CD4-positive, CD25-positive, alpha-beta regulatory T cell (primary cell): ENCODE measurements at regions not wholly inside any gene's neighbourhood (a gene's known extent, or its start where the extent isn't known, plus 50 kb on each side); places are given as distances from the start of the nearest gene placed in this dataset.

Experiments
- ATAC-seq, 2 donors: fragments of 150-1000 bp; cut with Tn5 transposase; one replicate each; pipeline ENCODE4 v1.10.0; 2021; ENCODE audit warnings: low read depth in 2 of 2, moderate number of reproducible peaks in 2 of 2, moderate library complexity in 1 of 2
- DNase-seq, 3 donors: peaks; one replicate each; pipeline versions ENCODE4 v3.0.0 to v3.0.0-alpha.2; 2012 to 2022; ENCODE audit warnings: mixed read lengths in 1 of 3
- H3K27ac ChIP-seq: one replicate; pipeline ENCODE4 v1.7.0; 2013; ENCODE audit warnings: mild to moderate bottlenecking, low read length; ENCODE audit not compliant: insufficient read depth, poor library complexity, severe bottlenecking
- H3K27me3 ChIP-seq: one replicate; pipeline ENCODE4 v1.7.0; 2013; ENCODE audit warnings: low read length; ENCODE audit not compliant: control insufficient read depth, insufficient read depth
- H3K36me3 ChIP-seq: one replicate; pipeline ENCODE4 v1.7.0; 2013; ENCODE audit warnings: mild to moderate bottlenecking, low read length, moderate library complexity; ENCODE audit not compliant: control insufficient read depth, insufficient read depth
- H3K4me1 ChIP-seq: 2 replicates; pipeline ENCODE4 v1.7.0; 2013; ENCODE audit warnings: mild to moderate bottlenecking, low read length; ENCODE audit not compliant: insufficient read depth, control insufficient read depth, poor library complexity, severe bottlenecking
- H3K4me3 ChIP-seq: one replicate; pipeline ENCODE4 v1.7.0; 2013; ENCODE audit warnings: low read depth, mild to moderate bottlenecking, low read length, moderate library complexity
- H3K9me3 ChIP-seq, 2 experiments: 1 replicate in 1 of 2; 2 replicates in 1 of 2; pipeline ENCODE4 v1.7.0; 2013; ENCODE audit warnings: low read length in 2 of 2, mild to moderate bottlenecking in 1 of 2, moderate library complexity in 1 of 2; ENCODE audit not compliant: control insufficient read depth in 2 of 2
- H3K27ac Mint-ChIP-seq, 3 donors: one replicate each; pipeline ENCODE4 v1.8.0; 2020 to 2022; ENCODE audit warnings: mild to moderate bottlenecking in 3 of 3, mixed read lengths in 3 of 3, moderate library complexity in 2 of 3
- H3K27me3 Mint-ChIP-seq: one replicate; pipeline ENCODE4 v1.8.0; 2022; ENCODE audit warnings: mild to moderate bottlenecking, mixed read lengths
- H3K36me3 Mint-ChIP-seq: one replicate; pipeline ENCODE4 v1.8.0; 2020; ENCODE audit warnings: mixed read lengths
- H3K4me1 Mint-ChIP-seq, 4 donors: one replicate each; pipeline ENCODE4 v1.8.0; 2020 to 2022; ENCODE audit warnings: mixed read lengths in 4 of 4, mild to moderate bottlenecking in 1 of 4
- H3K4me3 Mint-ChIP-seq, 4 donors: one replicate each; pipeline ENCODE4 v1.8.0; 2020 to 2022; ENCODE audit warnings: mild to moderate bottlenecking in 4 of 4, mixed read lengths in 4 of 4, moderate library complexity in 3 of 4
- H3K9me3 Mint-ChIP-seq, 7 donors: one replicate each; pipeline ENCODE4 v1.8.0; 2020 to 2022; ENCODE audit warnings: mixed read lengths in 7 of 7, mild to moderate bottlenecking in 3 of 7, moderate library complexity in 2 of 7

DNA sequence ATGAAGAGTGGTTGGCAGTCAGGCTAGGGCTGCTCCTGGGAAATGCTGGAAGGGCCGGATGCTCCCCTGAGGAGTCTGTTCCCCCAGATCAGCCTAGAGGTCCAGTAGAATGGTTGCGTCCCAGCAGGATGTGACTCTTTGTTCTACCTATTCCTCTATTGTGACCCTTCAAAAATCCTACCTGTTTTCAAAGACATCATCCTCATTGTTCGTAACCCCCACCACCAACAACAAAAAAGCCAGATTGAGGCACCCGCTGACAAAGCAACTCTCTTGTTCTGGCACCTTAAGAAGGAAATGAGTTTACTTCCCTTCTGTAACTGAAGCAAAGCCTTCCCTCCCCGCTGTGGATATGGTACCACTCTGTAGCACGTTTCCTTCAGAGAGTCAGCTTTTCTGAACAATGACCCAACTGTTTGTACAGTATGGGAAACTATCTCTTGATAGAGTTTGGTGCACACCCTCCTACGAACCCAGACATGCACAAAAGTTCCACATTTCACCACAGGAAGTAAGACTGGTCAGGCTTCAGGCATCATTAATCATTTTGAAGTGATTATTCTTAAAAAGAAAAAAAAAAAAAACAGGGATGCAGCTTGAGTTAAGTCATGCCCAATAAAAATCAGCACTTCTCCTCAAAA, 207.2 kb downstream of the ENC1 start:
- no peaks in the 10 kb centered on the region for H3K36me3 ChIP-seq
- ATAC-seq (no peak), DNase-seq (no peak)
- Mint-ChIP-seq H3K4me1 (peaks cover 0 to 2% (median 0%) of the 10 kb centered on the region in 4 donors), H3K36me3 (no peaks in the 10 kb centered on the region), H3K4me3 (no peak overlapping the region), H3K9me3 (peaks cover 0 to 10% (median 1%) of the 10 kb centered on the region in 7 donors), H3K27ac (no peak overlapping the region), H3K27me3 (peaks cover 15% of the 10 kb centered on the region)
- no peaks in the 10 kb centered on the region for H3K9me3 ChIP-seq
- H3K27me3 ChIP-seq, result peaks cover 4% of the 10 kb centered on the region
- no peaks in the 10 kb centered on the region for H3K4me1 ChIP-seq
- H3K27ac ChIP-seq, result no peak overlapping the region
- H3K4me3 ChIP-seq, result no peak overlapping the region

DNA sequence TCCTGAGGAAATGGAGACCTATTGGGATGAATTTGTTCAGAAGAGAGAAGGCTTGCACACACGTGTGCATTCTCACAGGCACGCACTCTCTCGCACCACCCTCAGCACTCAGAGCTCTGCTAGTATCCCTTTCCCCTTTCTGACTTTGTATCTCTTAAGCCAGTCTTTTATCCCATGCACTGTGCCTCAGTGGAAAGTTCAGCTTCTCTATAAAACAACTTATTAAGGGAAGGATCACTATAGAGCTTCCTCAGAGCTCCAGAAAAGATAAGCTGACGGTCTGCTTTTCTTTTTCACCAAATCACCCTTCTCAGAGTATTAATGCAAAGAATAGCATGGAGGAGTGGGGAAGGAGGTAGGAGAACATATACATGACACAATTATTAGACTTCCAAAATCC, 207.8 kb downstream of the ENC1 start:
- no peaks in the 10 kb centered on the region for H3K36me3 Mint-ChIP-seq
- Histone ChIP-seq H3K27ac (no peak overlapping the region), H3K4me3 (no peak overlapping the region), H3K9me3 (no peaks in the 10 kb centered on the region), H3K27me3 (peaks cover 4% of the 10 kb centered on the region), H3K4me1 (no peaks in the 10 kb centered on the region), H3K36me3 (no peaks in the 10 kb centered on the region)
- peaks cover 15% of the 10 kb centered on the region for H3K27me3 Mint-ChIP-seq
- no peak overlapping the region for H3K4me3 Mint-ChIP-seq
- DNase-seq (no peak), ATAC-seq (no peak)
- H3K9me3 Mint-ChIP-seq, result peaks cover 0 to 10% (median 1%) of the 10 kb centered on the region in 7 donors
- H3K27ac Mint-ChIP-seq, result no peak overlapping the region
- H3K4me1 Mint-ChIP-seq, result peaks cover 0 to 2% (median 0%) of the 10 kb centered on the region in 4 donors

DNA sequence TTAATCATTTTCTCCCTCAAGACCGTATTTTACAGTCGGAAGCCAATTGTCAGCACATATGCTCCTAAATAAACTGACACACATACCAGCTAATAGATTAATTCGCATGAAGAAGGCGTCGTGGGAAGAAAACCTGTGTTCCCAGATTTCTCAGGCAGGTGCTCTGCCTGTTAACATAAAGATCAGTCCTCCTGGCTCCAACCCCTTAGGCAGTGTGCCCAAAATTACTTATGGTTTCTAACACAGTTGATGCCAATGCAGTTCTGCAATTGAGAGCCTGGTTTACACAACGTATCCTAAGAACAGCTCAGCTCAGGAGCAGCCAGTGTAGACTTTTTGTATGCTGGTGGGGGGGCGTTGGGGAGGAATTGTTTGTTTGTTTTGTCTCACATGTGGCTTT, 208.3 kb downstream of the ENC1 start:
- H3K4me1 Mint-ChIP-seq, result peaks cover 0 to 2% (median 0%) of the 10 kb centered on the region in 4 donors
- H3K36me3 ChIP-seq, result no peaks in the 10 kb centered on the region
- no peak overlapping the region for H3K4me3 Mint-ChIP-seq
- DNase-seq (no peak), ATAC-seq (no peak)
- peaks cover 19% of the 10 kb centered on the region for H3K27me3 Mint-ChIP-seq
- peaks cover 0 to 10% (median 1%) of the 10 kb centered on the region in 7 donors for H3K9me3 Mint-ChIP-seq
- peaks cover 4% of the 10 kb centered on the region for H3K27me3 ChIP-seq
- no peaks in the 10 kb centered on the region for H3K9me3 ChIP-seq
- no peaks in the 10 kb centered on the region for H3K36me3 Mint-ChIP-seq
- H3K27ac ChIP-seq, result no peak overlapping the region
- H3K4me3 ChIP-seq, result no peak overlapping the region
- H3K4me1 ChIP-seq, result no peaks in the 10 kb centered on the region
- H3K27ac Mint-ChIP-seq, result no peak overlapping the region

DNA sequence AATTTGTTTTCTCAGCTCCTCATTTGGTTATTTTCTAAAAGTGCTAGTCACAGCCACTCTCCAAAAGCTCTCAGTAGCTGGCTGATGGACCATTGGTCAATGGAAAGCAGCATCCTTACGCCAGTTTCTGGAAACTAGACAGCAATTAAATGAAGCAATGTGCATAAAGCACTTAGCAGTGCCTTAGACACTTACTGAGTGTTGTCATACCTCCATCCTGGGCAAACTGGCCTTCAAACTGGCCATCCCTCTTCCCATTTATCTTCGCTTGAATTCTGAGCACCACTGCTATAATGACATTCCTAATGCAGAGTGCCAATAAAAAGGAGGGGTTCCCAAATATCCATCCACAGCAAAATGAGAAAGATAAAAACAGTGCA, 209.2 kb downstream of the ENC1 start:
- Histone ChIP-seq H3K4me1 (no peaks in the 10 kb centered on the region), H3K27me3 (peaks cover 4% of the 10 kb centered on the region), H3K4me3 (no peak overlapping the region), H3K27ac (no peak overlapping the region), H3K9me3 (no peaks in the 10 kb centered on the region), H3K36me3 (no peaks in the 10 kb centered on the region)
- Mint-ChIP-seq H3K27ac (no peak overlapping the region), H3K27me3 (peaks cover 20% of the 10 kb centered on the region), H3K4me3 (no peak overlapping the region), H3K4me1 (peaks cover 0 to 2% (median 0%) of the 10 kb centered on the region in 4 donors), H3K9me3 (peaks cover 0 to 10% (median 0%) of the 10 kb centered on the region in 7 donors), H3K36me3 (no peaks in the 10 kb centered on the region)
- DNase-seq (no peak), ATAC-seq (no peak)

DNA sequence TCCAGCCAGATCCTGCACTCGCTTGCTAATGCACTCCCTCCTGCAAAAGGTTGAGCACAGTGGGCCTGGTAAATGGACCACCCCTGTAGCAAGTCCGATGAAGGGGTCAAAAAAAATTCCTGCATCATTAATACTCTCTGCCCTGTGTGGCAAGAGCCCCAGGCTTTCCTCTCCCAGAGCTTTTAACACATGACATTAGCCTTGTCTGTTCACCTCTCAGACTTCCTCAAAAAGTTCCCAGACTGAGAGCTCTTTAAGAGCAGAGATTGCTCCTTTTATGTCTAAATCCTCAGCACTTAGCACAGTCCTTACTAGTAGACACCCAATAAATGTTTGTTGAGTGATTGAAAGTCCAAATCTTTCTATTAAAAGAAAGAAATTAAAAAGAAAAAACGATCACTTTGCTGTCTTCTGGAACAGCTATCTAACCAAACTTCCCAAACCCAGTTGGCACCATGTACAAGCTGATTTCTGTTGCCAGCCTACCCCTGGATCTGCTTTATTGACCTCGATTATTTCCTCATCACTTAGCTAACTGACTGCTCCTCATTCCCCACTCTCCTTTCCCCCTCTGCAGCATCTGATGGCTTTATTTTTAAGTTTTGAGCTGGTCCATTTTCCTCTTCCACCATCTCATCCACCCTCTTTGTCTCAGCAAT, 209.8 kb downstream of the ENC1 start:
- H3K9me3 Mint-ChIP-seq, result peaks cover 0 to 10% (median 0%) of the 10 kb centered on the region in 7 donors
- H3K4me3 Mint-ChIP-seq, result no peak overlapping the region
- DNase-seq (no peak), ATAC-seq (no peak)
- H3K4me1 ChIP-seq, result no peaks in the 10 kb centered on the region
- H3K27ac ChIP-seq, result no peak overlapping the region
- no peak overlapping the region for H3K27ac Mint-ChIP-seq
- H3K4me1 Mint-ChIP-seq, result peaks cover 0 to 2% (median 0%) of the 10 kb centered on the region in 4 donors
- H3K4me3 ChIP-seq, result no peak overlapping the region
- no peaks in the 10 kb centered on the region for H3K36me3 Mint-ChIP-seq
- no peaks in the 10 kb centered on the region for H3K9me3 ChIP-seq
- H3K27me3 ChIP-seq, result peaks cover 4% of the 10 kb centered on the region
- H3K36me3 ChIP-seq, result no peaks in the 10 kb centered on the region
- H3K27me3 Mint-ChIP-seq, result peaks cover 19% of the 10 kb centered on the region

DNA sequence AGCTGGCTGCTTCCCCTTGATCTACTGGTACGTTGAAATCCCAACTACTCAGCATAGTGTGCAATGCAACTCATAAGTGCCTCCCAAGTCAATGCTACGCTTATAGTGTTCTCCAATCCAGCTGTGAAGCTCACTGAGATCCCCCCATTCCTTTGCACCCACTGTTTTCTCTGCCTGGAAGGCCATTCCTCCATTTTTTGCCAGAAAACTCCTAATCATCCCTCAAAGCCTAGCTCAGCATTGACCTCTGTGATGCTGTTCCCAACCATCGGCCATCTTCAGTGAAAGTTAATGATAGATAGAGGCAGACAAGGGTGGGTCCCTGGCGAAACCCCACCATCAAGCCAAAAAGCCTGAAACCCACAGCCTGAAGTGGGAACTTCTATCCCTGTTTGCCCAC, 211.0 kb downstream of the ENC1 start:
- no peak overlapping the region for H3K4me3 Mint-ChIP-seq
- ATAC-seq (no peak), DNase-seq (no peak)
- H3K27ac ChIP-seq, result no peak overlapping the region
- H3K4me1 Mint-ChIP-seq, result peaks cover 0 to 2% (median 0%) of the 10 kb centered on the region in 4 donors
- H3K36me3 ChIP-seq, result no peaks in the 10 kb centered on the region
- no peak overlapping the region for H3K4me3 ChIP-seq
- peaks cover 19% of the 10 kb centered on the region for H3K27me3 Mint-ChIP-seq
- no peaks in the 10 kb centered on the region for H3K4me1 ChIP-seq
- no peak overlapping the region for H3K27ac Mint-ChIP-seq
- no peaks in the 10 kb centered on the region for H3K36me3 Mint-ChIP-seq
- peaks cover 4% of the 10 kb centered on the region for H3K27me3 ChIP-seq
- H3K9me3 ChIP-seq, result no peaks in the 10 kb centered on the region
- peaks cover 0 to 7% (median 0%) of the 10 kb centered on the region in 7 donors for H3K9me3 Mint-ChIP-seq

DNA sequence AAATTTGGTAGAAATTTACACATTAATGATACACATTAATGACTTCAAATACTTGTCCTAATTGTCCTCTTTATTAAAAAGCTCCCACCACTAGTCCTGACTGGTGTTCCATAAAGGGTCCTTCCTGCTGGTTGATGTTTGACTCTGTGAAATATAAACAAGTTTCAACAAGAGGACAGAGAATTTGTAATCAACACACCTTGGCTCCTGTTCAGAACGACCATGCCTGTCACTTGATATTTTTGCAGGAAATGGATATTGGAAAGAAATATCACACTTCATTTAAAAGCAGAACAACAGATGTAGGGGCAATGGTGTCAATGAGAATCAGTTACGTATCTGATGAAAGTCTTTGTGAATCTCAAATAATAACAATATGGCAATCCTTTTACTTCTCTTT, 211.7 kb downstream of the ENC1 start:
- H3K36me3 Mint-ChIP-seq, result no peaks in the 10 kb centered on the region
- Histone ChIP-seq H3K27ac (no peak overlapping the region), H3K4me3 (no peak overlapping the region), H3K4me1 (no peaks in the 10 kb centered on the region), H3K36me3 (no peaks in the 10 kb centered on the region), H3K9me3 (no peaks in the 10 kb centered on the region), H3K27me3 (peaks cover 4% of the 10 kb centered on the region)
- ATAC-seq (no peak), DNase-seq (no peak)
- H3K9me3 Mint-ChIP-seq, result peaks cover 0 to 7% (median 0%) of the 10 kb centered on the region in 7 donors
- peaks cover 16% of the 10 kb centered on the region for H3K27me3 Mint-ChIP-seq
- H3K4me3 Mint-ChIP-seq, result no peak overlapping the region
- peaks cover 0 to 2% (median 0%) of the 10 kb centered on the region in 4 donors for H3K4me1 Mint-ChIP-seq
- H3K27ac Mint-ChIP-seq, result no peak overlapping the region

DNA sequence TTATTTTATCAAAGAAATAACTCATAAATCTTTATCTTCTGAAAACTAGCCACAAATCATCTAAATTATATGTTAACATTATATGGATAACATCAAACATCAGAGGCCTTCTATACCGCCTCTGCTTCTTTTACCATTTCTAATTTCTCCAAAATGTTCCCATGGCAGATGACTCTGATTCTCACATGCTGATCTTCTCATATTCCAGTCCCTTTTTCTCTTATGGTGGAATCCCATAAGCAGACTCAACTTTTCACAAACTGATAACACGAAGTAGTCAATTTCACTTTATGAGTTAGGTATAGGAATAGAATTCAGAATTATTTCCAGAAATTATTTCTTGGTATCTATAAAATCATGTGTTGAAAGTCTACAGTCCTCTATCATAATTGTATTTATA, 212.3 kb downstream of the ENC1 start:
- Histone ChIP-seq H3K4me3 (no peak overlapping the region), H3K9me3 (no peaks in the 10 kb centered on the region), H3K27ac (no peak overlapping the region), H3K36me3 (no peaks in the 10 kb centered on the region), H3K27me3 (peaks cover 4% of the 10 kb centered on the region), H3K4me1 (no peaks in the 10 kb centered on the region)
- H3K9me3 Mint-ChIP-seq, result peaks cover 0 to 7% (median 0%) of the 10 kb centered on the region in 7 donors
- ATAC-seq (no peak), DNase-seq (no peak)
- peaks cover 17% of the 10 kb centered on the region for H3K27me3 Mint-ChIP-seq
- no peaks in the 10 kb centered on the region for H3K4me1 Mint-ChIP-seq
- H3K4me3 Mint-ChIP-seq, result no peak overlapping the region
- H3K27ac Mint-ChIP-seq, result no peak overlapping the region
- H3K36me3 Mint-ChIP-seq, result no peaks in the 10 kb centered on the region
